Psoas muscle (tissue), 7 donors: ENCODE measurements at regions not wholly inside any gene's neighbourhood (a gene's known extent, or its start where the extent isn't known, plus 50 kb on each side); places are given as distances from the start of the nearest gene placed in this dataset.

Source experiments
- ATAC-seq, 4 donors: fragments of 200-7000 bp; cut with Tn5 transposase; one replicate each; pipeline ENCODE4 v1.9.1; 2020; ENCODE audit warnings: moderate library complexity in 3 of 4, mild to moderate bottlenecking in 2 of 4
- DNase-seq, 2 donors: peaks; one replicate each; pipeline ENCODE4 v3.0.0-alpha.2; 2020
- H3K27ac ChIP-seq: fragments of 200-600 bp; one replicate; pipeline ENCODE4 v1.8.0; 2022
- H3K27me3 ChIP-seq, 3 donors: fragments of 200-600 bp in 1 of 3; one replicate each; pipeline versions ENCODE4 v1.6.1 to v1.8.0; 2013 to 2022; ENCODE audit warnings: low read length in 2 of 3, mild to moderate bottlenecking in 2 of 3, moderate library complexity in 1 of 3; ENCODE audit not compliant: insufficient read depth in 3 of 3
- H3K36me3 ChIP-seq, 2 donors: fragments of 200-600 bp in 1 of 2; one replicate each; pipeline versions ENCODE4 v1.6.1 to v1.8.0; 2013 to 2022; ENCODE audit warnings: low read depth in 1 of 2, mild to moderate bottlenecking in 1 of 2, moderate library complexity in 1 of 2; ENCODE audit not compliant: insufficient read depth in 1 of 2
- H3K4me1 ChIP-seq: fragments of 200-600 bp; one replicate; pipeline ENCODE4 v1.8.0; 2022
- H3K4me3 ChIP-seq: fragments of 200-600 bp; one replicate; pipeline ENCODE4 v1.8.0; 2022; ENCODE audit warnings: mild to moderate bottlenecking
- H3K9me3 ChIP-seq: fragments of 200-600 bp; one replicate; pipeline ENCODE4 v1.8.0; 2022
- CTCF ChIP-seq: fragments of 200-600 bp; IDR thresholded peaks from one replicate; pipeline ENCODE4 v1.8.0; 2022; ENCODE audit warnings: antibody characterized with exemption
- WGBS, 3 donors: extraction: QIAGEN DNeasy Blood & Tissue Kit; methylation state at CpG; one replicate each; pipeline versions ENCODE4 v1.1.6 to v1.1.7; 2013; 5-methylcytosine and 5-hydroxymethylcytosine counted together
- intact Hi-C, 2 donors: fragments of 100-400 bp; cut with DNase I; formaldehyde crosslinking; loops; one replicate each; pipeline versions ENCODE4 v1.11.0 to v1.14.2; 2022
- donor health status: healthy with polysubstance abuse.
- donor health status: DM: no; HTN: no; CAD: no; lungs with moderate emphysema.
- donor health status: Bipolar disorder and iron deficiency.
- donor health status: healthy.
- donor health status: DM: yes; HTN: yes; CAD: no.
- donor health status: DM: no; HTN: no; CAD: no.
- donor health status: DM: yes; HTN: yes; CAD: no.

- Histone ChIP-seq H3K36me3 (no peaks in the 10 kb centered on the region), H3K4me1 (no peaks in the 10 kb centered on the region), H3K4me3 (no peak overlapping the region), H3K27me3 (no peaks in the 10 kb centered on the region), H3K9me3 (no peaks in the 10 kb centered on the region), H3K27ac (no peak overlapping the region)
- intact Hi-C loops, result no loop called here
- no peak for TF ChIP-seq CTCF
- DNase-seq, result no peak
- WGBS, 3 donors, result 86 to 88% (median 86%) methylated on average over 5 of the region's 5 CpGs
- ATAC-seq, result no peak
Measured at GRCh38 chr7:32360127-32360526, 130.1 kb downstream of the LSM5 start.

- intact Hi-C loops, result loop anchor here (5.0 to 10.0 kb wide), 2 partner anchors 613 to 615 kb away; no protein-coding TSS in a partner anchor
Measured at GRCh38 chr7:32357535-32358277, 132.5 kb downstream of the LSM5 start.

GRCh38 chr7:32347244-32347828, 142.8 kb downstream of the LSM5 start:
- Histone ChIP-seq H3K9me3 (no peaks in the 10 kb centered on the region), H3K4me1 (no peaks in the 10 kb centered on the region), H3K4me3 (no peak overlapping the region), H3K27ac (no peak overlapping the region), H3K27me3 (no peaks in the 10 kb centered on the region), H3K36me3 (no peaks in the 10 kb centered on the region)
- TF ChIP-seq CTCF, result peak; percentile 55
- WGBS, 3 donors, result 68 to 80% (median 75%) methylated on average over 2 of the region's 2 CpGs
- DNase-seq (no peak), ATAC-seq (no peak)
- intact Hi-C loops, result loop anchor here in 1 of 2 donors (5.0 kb wide), 1 partner anchor 135 kb away; no protein-coding TSS in a partner anchor

More at GRCh38 chr7:32357535-32358277, 132.5 kb downstream of the LSM5 start:
- Histone ChIP-seq H3K4me3 (no peak overlapping the region), H3K9me3 (no peaks in the 10 kb centered on the region), H3K36me3 (no peaks in the 10 kb centered on the region), H3K27ac (no peak overlapping the region), H3K27me3 (no peaks in the 10 kb centered on the region), H3K4me1 (no peaks in the 10 kb centered on the region)
- no peak for ATAC-seq
- DNase-seq, result no peak
- 46 to 54% (median 49%) methylated on average over 8 of the region's 8 CpGs for WGBS, 3 donors
- TF ChIP-seq CTCF, result no peak

GRCh38 chr7:32346253-32346652, 143.9 kb downstream of the LSM5 start:
- Histone ChIP-seq H3K4me3 (no peak overlapping the region), H3K4me1 (no peaks in the 10 kb centered on the region), H3K9me3 (no peaks in the 10 kb centered on the region), H3K36me3 (no peaks in the 10 kb centered on the region), H3K27me3 (no peaks in the 10 kb centered on the region), H3K27ac (no peak overlapping the region)
- 32 to 37% (median 36%) methylated on average over 1 of the region's 1 CpG for WGBS, 3 donors
- intact Hi-C loops, result loop anchor here in 1 of 2 donors (5.0 kb wide), 1 partner anchor 134 kb away; no protein-coding TSS in a partner anchor
- ATAC-seq (no peak), DNase-seq (no peak)
- no peak for TF ChIP-seq CTCF
